HL-60 (cell line): ENCODE measurements at regions not wholly inside any gene's neighbourhood (a gene's known extent, or its start where the extent isn't known, plus 50 kb on each side); places are given as distances from the start of the nearest gene placed in this dataset.

Experiments
- DNase-seq, 2 experiments: peaks; one replicate each; pipeline ENCODE4 v3.0.0-alpha.2; 2010 to 2020; ENCODE audit warnings: low read depth in 1 of 2, low spot score in 1 of 2
- H3K27ac ChIP-seq: fragments of 250-450 bp; sonication (Bioruptor Pico); replicated peaks from 2 replicates; pipeline ENCODE4 v1.5.1; 2020; ENCODE audit warnings: mild to moderate bottlenecking, moderate library complexity
- H3K27me3 ChIP-seq: fragments of 250-450 bp; sonication (Bioruptor Pico); 2 replicates; pipeline ENCODE4 v1.5.1; 2021; ENCODE audit warnings: mild to moderate bottlenecking, moderate library complexity; ENCODE audit not compliant: insufficient read depth, poor library complexity, severe bottlenecking
- H3K4me3 ChIP-seq: replicated peaks from 2 replicates; pipeline ENCODE4 v1.5.1; 2011; ENCODE audit warnings: mild to moderate bottlenecking, control low read depth, low read length; ENCODE audit not compliant: insufficient read depth
- GABPA ChIP-seq: IDR thresholded peaks from 2 replicates; pipeline ENCODE4 v1.6.1; 2012; ENCODE audit warnings: low read depth
- POLR2AphosphoS5 ChIP-seq: IDR thresholded peaks from 2 replicates; pipeline ENCODE4 v1.6.1; 2012; ENCODE audit warnings: low read depth
- SPI1 ChIP-seq: IDR thresholded peaks from 2 replicates; pipeline ENCODE4 v1.6.1; 2012; ENCODE audit warnings: low read depth, mild to moderate bottlenecking, borderline replicate concordance
- TF ChIP-seq, protein P1 (sequence below): IDR thresholded peaks from 2 replicates; pipeline ENCODE4 v1.6.1; 2012; ENCODE audit warnings: low read depth; ENCODE audit not compliant: insufficient replicate concordance
- TF ChIP-seq, protein P2 (sequence below): IDR thresholded peaks from one replicate; pipeline ENCODE4 v1.5.1; 2011; ENCODE audit warnings: low read length, control low read depth, inconsistent platforms; ENCODE audit not compliant: insufficient read depth

DNA sequence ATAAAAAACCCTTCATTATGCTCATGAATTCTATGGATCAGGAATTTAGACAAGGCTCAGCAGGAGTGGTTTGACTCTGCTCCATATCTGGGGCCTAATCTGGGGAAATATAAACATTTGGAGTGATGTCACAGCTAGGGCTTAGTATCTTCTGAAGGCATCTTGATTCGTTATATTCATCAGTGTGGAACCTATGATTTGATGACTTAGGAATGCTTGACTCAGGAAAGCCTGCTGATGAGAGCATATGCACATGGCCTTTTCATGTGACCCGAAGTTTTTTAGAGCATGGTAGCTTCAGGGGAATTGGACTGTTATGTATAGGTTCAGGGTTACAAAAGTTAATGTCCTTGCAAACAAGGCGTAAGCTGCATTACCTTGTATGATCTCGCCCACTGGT lies 184.9 kb upstream of the LRRC3B start:
- DNase-seq: no peak

DNA sequence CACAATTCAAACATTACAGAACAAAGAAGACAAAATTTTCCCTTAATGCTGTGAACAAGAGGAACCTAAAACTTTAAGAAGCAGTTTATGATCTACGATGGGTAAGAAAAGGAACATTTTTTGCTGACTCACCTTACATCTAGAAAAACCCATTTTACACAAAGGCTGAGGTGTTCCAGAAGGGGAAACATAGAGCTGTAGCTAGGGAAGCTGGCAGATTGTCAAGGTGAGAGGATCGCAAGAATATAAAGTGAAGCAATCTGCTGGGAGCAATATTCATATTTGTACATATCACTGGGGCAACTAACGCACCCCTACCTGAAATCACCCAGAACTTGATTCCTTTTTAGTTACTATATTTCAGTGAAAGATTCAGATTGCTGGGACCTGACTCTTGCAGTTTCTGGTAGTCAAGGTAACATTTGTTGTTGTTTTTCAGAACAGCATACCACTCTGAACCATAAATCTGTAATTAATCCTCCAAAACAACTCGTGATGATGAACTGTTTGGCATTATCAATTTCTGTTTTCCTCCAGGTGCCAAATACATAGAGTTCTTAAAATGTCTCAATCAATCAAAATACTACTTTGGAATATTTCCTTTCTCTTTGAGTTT lies 184.1 kb upstream of the LRRC3B start:
- no peak for DNase-seq
- H3K27ac ChIP-seq: no peak overlapping the region

More for the DNA sequence above, 184.9 kb upstream of the LRRC3B start:
- Histone ChIP-seq H3K27ac (no peak overlapping the region), H3K27me3 (no peaks in the 10 kb centered on the region), H3K4me3 (no peak overlapping the region)
- TF ChIP-seq POLR2AphosphoS5: no peak
- no peak for TF ChIP-seq GABPA

DNA sequence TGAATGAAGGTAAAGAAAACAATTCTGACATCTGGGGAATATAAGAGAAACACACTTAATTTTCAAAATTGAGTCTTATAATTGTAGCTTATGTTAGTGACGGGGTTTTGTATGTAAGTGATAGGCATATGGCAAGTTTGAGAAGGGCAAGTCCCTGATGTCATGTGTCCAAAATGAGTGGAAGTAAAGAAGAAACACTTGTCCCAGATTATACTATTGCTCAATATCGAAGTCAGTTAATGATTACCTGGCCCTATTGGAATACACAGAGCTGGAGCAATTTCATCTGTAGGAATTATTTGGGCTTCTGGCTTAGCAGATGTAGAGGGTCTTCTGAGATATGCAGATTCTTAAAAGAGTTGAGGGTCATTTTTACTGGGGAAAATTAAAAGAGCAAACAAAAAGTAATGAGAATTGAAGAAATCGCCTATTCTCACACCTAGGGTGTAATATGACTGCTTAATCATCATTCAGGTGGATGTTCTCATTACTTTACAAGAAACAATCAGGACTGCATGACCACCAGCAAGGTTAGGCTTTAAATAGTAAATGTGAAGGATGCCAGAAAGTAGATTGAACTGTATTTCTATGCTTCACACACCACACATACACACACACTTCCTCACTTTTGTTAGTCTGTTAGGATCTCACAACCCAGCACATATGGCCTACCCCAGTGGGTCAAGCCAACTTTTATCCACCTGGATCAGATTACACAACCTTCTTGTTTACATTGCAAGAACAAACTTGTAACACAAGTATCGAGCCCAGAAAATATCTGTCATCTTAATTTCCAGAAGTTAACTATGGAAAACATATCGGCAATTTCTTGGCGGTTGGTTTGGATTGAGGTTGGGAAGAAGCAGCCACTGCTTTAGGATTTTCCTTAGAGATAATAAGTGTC lies 183.3 kb upstream of the LRRC3B start:
- H3K27ac ChIP-seq: no peak overlapping the region
- no peak for TF ChIP-seq GABPA
- TF ChIP-seq SPI1: no peak
- TF ChIP-seq, protein P1, sequence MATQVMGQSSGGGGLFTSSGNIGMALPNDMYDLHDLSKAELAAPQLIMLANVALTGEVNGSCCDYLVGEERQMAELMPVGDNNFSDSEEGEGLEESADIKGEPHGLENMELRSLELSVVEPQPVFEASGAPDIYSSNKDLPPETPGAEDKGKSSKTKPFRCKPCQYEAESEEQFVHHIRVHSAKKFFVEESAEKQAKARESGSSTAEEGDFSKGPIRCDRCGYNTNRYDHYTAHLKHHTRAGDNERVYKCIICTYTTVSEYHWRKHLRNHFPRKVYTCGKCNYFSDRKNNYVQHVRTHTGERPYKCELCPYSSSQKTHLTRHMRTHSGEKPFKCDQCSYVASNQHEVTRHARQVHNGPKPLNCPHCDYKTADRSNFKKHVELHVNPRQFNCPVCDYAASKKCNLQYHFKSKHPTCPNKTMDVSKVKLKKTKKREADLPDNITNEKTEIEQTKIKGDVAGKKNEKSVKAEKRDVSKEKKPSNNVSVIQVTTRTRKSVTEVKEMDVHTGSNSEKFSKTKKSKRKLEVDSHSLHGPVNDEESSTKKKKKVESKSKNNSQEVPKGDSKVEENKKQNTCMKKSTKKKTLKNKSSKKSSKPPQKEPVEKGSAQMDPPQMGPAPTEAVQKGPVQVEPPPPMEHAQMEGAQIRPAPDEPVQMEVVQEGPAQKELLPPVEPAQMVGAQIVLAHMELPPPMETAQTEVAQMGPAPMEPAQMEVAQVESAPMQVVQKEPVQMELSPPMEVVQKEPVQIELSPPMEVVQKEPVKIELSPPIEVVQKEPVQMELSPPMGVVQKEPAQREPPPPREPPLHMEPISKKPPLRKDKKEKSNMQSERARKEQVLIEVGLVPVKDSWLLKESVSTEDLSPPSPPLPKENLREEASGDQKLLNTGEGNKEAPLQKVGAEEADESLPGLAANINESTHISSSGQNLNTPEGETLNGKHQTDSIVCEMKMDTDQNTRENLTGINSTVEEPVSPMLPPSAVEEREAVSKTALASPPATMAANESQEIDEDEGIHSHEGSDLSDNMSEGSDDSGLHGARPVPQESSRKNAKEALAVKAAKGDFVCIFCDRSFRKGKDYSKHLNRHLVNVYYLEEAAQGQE: no peak
- no peak for TF ChIP-seq POLR2AphosphoS5
- TF ChIP-seq, protein P2, sequence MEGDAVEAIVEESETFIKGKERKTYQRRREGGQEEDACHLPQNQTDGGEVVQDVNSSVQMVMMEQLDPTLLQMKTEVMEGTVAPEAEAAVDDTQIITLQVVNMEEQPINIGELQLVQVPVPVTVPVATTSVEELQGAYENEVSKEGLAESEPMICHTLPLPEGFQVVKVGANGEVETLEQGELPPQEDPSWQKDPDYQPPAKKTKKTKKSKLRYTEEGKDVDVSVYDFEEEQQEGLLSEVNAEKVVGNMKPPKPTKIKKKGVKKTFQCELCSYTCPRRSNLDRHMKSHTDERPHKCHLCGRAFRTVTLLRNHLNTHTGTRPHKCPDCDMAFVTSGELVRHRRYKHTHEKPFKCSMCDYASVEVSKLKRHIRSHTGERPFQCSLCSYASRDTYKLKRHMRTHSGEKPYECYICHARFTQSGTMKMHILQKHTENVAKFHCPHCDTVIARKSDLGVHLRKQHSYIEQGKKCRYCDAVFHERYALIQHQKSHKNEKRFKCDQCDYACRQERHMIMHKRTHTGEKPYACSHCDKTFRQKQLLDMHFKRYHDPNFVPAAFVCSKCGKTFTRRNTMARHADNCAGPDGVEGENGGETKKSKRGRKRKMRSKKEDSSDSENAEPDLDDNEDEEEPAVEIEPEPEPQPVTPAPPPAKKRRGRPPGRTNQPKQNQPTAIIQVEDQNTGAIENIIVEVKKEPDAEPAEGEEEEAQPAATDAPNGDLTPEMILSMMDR: no peak
- no peak overlapping the region for H3K4me3 ChIP-seq
- DNase-seq: no peak
- H3K27me3 ChIP-seq: no peaks in the 10 kb centered on the region

More for the DNA sequence above, 184.1 kb upstream of the LRRC3B start:
- Histone ChIP-seq H3K4me3 (no peak overlapping the region), H3K27me3 (no peaks in the 10 kb centered on the region)
- no peak for TF ChIP-seq SPI1
- TF ChIP-seq POLR2AphosphoS5: no peak
- TF ChIP-seq GABPA: no peak
- TF ChIP-seq, protein P1: no peak
- TF ChIP-seq, protein P2: no peak

- no peak overlapping the region for H3K4me3 ChIP-seq
- peaks cover 2% of the 10 kb centered on the region for H3K27me3 ChIP-seq
- no peak overlapping the region for H3K27ac ChIP-seq
- TF ChIP-seq POLR2AphosphoS5 (no peak), GABPA (no peak)
- TF ChIP-seq, protein P2: no peak
- no peak for DNase-seq
These were observed 172.6 kb upstream of the LRRC3B start for GRCh38 chr3:26449996-26450395.
